ENCODE measurements at regions not wholly inside any gene's neighbourhood (a gene's known extent, or its start where the extent isn't known, plus 50 kb on each side); places are given as distances from the start of the nearest gene placed in this dataset.

- TF ChIP-seq CTCF (IDR thresholded peaks at IDR 0.05 in 8 of 11, conservative IDR thresholded peaks at IDR 0.05 in 3 of 11) = no peak
- no peak for TF ChIP-seq POLR2A (IDR thresholded peaks at IDR 0.05)
These were observed 756.5 kb upstream of the RBFOX1 start for GRCh38 chr16:6576113-6576512.
